Fibroblast of lung (primary cell): ENCODE measurements at regions not wholly inside any gene's neighbourhood (a gene's known extent, or its start where the extent isn't known, plus 50 kb on each side); places are given as distances from the start of the nearest gene placed in this dataset.

Experiments
- DNase-seq, 2 donors: peaks; one replicate each; pipeline versions ENCODE4 v3.0.0 to v3.0.0-alpha.2; 2010; ENCODE audit warnings: low read depth in 2 of 2
- H2AFZ ChIP-seq: 2 replicates; pipeline ENCODE4 v1.5.1; 2012; ENCODE audit warnings: low read length, control low read depth, inconsistent platforms
- H3K27ac ChIP-seq: 2 replicates; pipeline ENCODE4 v1.5.1; 2011; ENCODE audit warnings: low read length, control low read depth; ENCODE audit not compliant: insufficient read depth
- H3K27me3 ChIP-seq: 2 replicates; pipeline ENCODE4 v1.5.1; 2011; ENCODE audit warnings: mild to moderate bottlenecking, low read length; ENCODE audit not compliant: control insufficient read depth, insufficient read depth
- H3K36me3 ChIP-seq: 2 replicates; pipeline ENCODE4 v1.5.1; 2011; ENCODE audit warnings: low read length; ENCODE audit not compliant: control insufficient read depth, insufficient read depth
- H3K4me1 ChIP-seq: 2 replicates; pipeline ENCODE4 v1.5.1; 2011; ENCODE audit warnings: low read length; ENCODE audit not compliant: control insufficient read depth, insufficient read depth; ENCODE audit errors: extremely low read depth
- H3K4me2 ChIP-seq: 2 replicates; pipeline ENCODE4 v1.5.1; 2011; ENCODE audit warnings: low read length, control low read depth; ENCODE audit not compliant: insufficient read depth; ENCODE audit errors: extremely low read depth
- H3K4me3 ChIP-seq, 4 experiments: fragments of 200-600 bp in 1 of 4; sonication (generic) in 1 of 4; replicated peaks in 1 of 4; 2 replicates each; pipeline ENCODE4 v1.5.1; 2011 to 2016; ENCODE audit warnings: low read length in 4 of 4, low read depth in 3 of 4, mild to moderate bottlenecking in 3 of 4, control low read depth in 2 of 4, inconsistent platforms in 1 of 4, mixed read lengths in 1 of 4; ENCODE audit not compliant: insufficient read depth in 1 of 4; ENCODE audit errors: control extremely low read depth in 1 of 4
- H3K79me2 ChIP-seq: 2 replicates; pipeline ENCODE4 v1.5.1; 2012; ENCODE audit warnings: mild to moderate bottlenecking, low read length, inconsistent platforms; ENCODE audit not compliant: control insufficient read depth, insufficient read depth
- H3K9ac ChIP-seq: 2 replicates; pipeline ENCODE4 v1.5.1; 2011; ENCODE audit warnings: mild to moderate bottlenecking, low read length, control low read depth; ENCODE audit not compliant: insufficient read depth
- H3K9me3 ChIP-seq: 2 replicates; pipeline ENCODE4 v1.5.1; 2012; ENCODE audit warnings: low read depth, low read length; ENCODE audit not compliant: control insufficient read depth, insufficient read depth
- H4K20me1 ChIP-seq: 2 replicates; pipeline ENCODE4 v1.5.1; 2011; ENCODE audit warnings: low read length; ENCODE audit not compliant: control insufficient read depth, insufficient read depth; ENCODE audit errors: extremely low read depth
- CTCF ChIP-seq, 2 donors: IDR thresholded peaks in 1 of 2; conservative IDR thresholded peaks in 1 of 2; 1 replicate in 1 of 2; 2 replicates in 1 of 2; pipeline ENCODE4 v1.5.1; 2011 to 2012; ENCODE audit warnings: low read length in 2 of 2, control low read depth in 1 of 2, inconsistent platforms in 1 of 2, low read depth in 1 of 2, mild to moderate bottlenecking in 1 of 2
- EZH2 ChIP-seq: IDR thresholded peaks from 2 replicates; pipeline ENCODE4 v1.5.1; 2012; ENCODE audit warnings: low read length, control low read depth, mild to moderate bottlenecking; ENCODE audit errors: missing control alignments

GRCh38 chr18:41153871-41154270 lies 801.2 kb upstream of the PIK3C3 start:
- no peaks in the 10 kb centered on the region for H3K4me1 ChIP-seq
- H3K9me3 ChIP-seq, result no peaks in the 10 kb centered on the region
- no peak overlapping the region for H3K4me2 ChIP-seq
- no peak overlapping the region for H3K27ac ChIP-seq
- H3K9ac ChIP-seq, result no peak overlapping the region
- H4K20me1 ChIP-seq, result no peaks in the 10 kb centered on the region
- H3K27me3 ChIP-seq, result no peaks in the 10 kb centered on the region
- H3K79me2 ChIP-seq, result no peaks in the 10 kb centered on the region
- TF ChIP-seq EZH2 (no peak), CTCF (conservative IDR thresholded peaks at IDR 0.05 in 1 of 2, IDR thresholded peaks at IDR 0.05 in 1 of 2; ENCODE audit: low read depth in 1 of 2, low read length in 2 of 2) (no peak)
- H3K4me3 ChIP-seq, result no peak overlapping the region
- DNase-seq, result peak; percentile 18 to 43
- no peaks in the 10 kb centered on the region for H3K36me3 ChIP-seq
- H2AFZ ChIP-seq, result no peak overlapping the region

GRCh38 chr18:41150316-41150715 lies 804.7 kb upstream of the PIK3C3 start:
- Histone ChIP-seq H4K20me1 (no peaks in the 10 kb centered on the region), H3K27ac (no peak overlapping the region), H3K4me2 (no peak overlapping the region), H3K36me3 (no peaks in the 10 kb centered on the region), H3K79me2 (no peaks in the 10 kb centered on the region), H3K9me3 (no peaks in the 10 kb centered on the region), H3K9ac (no peak overlapping the region), H3K4me1 (no peaks in the 10 kb centered on the region), H2AFZ (no peak overlapping the region), H3K27me3 (no peaks in the 10 kb centered on the region), H3K4me3 (no peak overlapping the region)
- DNase-seq, result no peak
- TF ChIP-seq EZH2 (no peak), CTCF (conservative IDR thresholded peaks at IDR 0.05 in 1 of 2, IDR thresholded peaks at IDR 0.05 in 1 of 2; ENCODE audit: low read depth in 1 of 2, low read length in 2 of 2) (no peak)

GRCh38 chr18:41146301-41146700 lies 808.7 kb upstream of the PIK3C3 start:
- H3K27ac ChIP-seq, result no peak overlapping the region
- H3K9ac ChIP-seq, result no peak overlapping the region
- no peaks in the 10 kb centered on the region for H3K9me3 ChIP-seq
- H3K4me3 ChIP-seq, result no peak overlapping the region
- H3K4me2 ChIP-seq, result no peak overlapping the region
- no peaks in the 10 kb centered on the region for H3K79me2 ChIP-seq
- TF ChIP-seq EZH2 (no peak), CTCF (conservative IDR thresholded peaks at IDR 0.05 in 1 of 2, IDR thresholded peaks at IDR 0.05 in 1 of 2; ENCODE audit: low read depth in 1 of 2, low read length in 2 of 2) (no peak)
- no peak for DNase-seq
- no peaks in the 10 kb centered on the region for H3K36me3 ChIP-seq
- H2AFZ ChIP-seq, result no peak overlapping the region
- H4K20me1 ChIP-seq, result no peaks in the 10 kb centered on the region
- no peaks in the 10 kb centered on the region for H3K4me1 ChIP-seq
- H3K27me3 ChIP-seq, result no peaks in the 10 kb centered on the region
